ENCODE measurements at regions not wholly inside any gene's neighbourhood (a gene's known extent, or its start where the extent isn't known, plus 50 kb on each side); places are given as distances from the start of the nearest gene placed in this dataset.

- TF ChIP-seq EZH2 (IDR thresholded peaks at IDR 0.05; ENCODE audit: borderline replicate concordance, low read depth, low read length, poor library complexity, severe bottlenecking) (no peak), CTCF (conservative IDR thresholded peaks at IDR 0.05; ENCODE audit: low read depth, low read length) (no peak)
These were observed 285.0 kb downstream of the KCNJ2 start for GRCh38 chr17:70454377-70454776.
